ENCODE measurements at regions not wholly inside any gene's neighbourhood (a gene's known extent, or its start where the extent isn't known, plus 50 kb on each side); places are given as distances from the start of the nearest gene placed in this dataset.

DNA sequence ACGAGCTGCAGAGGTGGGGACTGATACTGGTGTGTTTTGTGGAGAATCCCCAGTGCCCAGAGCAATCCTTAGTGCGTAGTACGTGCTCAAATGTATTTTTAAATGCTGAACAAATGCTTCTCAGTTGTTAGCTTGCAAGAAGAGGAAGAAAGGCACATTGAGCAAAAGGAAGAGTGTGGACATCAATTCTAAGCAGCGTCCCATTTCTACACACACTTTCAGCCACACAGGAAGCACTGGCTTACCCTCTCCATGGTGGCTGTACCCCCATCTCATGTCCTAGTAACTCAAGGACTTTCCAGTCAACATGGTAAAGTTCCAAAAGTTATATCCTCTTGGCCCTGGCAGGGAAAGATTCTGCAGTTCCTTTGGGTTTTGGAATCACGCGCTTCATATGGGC, 98.8 kb upstream of the NXT1 start (continued):
- TF ChIP-seq HOXB5 (CRISPR knock-in tag; IDR thresholded peaks at IDR 0.05) = no peak
- TF ChIP-seq, protein P1, sequence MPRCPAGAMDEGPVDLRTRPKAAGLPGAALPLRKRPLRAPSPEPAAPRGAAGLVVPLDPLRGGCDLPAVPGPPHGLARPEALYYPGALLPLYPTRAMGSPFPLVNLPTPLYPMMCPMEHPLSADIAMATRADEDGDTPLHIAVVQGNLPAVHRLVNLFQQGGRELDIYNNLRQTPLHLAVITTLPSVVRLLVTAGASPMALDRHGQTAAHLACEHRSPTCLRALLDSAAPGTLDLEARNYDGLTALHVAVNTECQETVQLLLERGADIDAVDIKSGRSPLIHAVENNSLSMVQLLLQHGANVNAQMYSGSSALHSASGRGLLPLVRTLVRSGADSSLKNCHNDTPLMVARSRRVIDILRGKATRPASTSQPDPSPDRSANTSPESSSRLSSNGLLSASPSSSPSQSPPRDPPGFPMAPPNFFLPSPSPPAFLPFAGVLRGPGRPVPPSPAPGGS (IDR thresholded peaks at IDR 0.05) = no peak
- TF ChIP-seq RARB (CRISPR knock-in tag; IDR thresholded peaks at IDR 0.05) = no peak
- no peak for TF ChIP-seq CHD4 (IDR thresholded peaks at IDR 0.05; ENCODE audit: borderline replicate concordance)
- TF ChIP-seq RFX5 (IDR thresholded peaks at IDR 0.05) = no peak

DNA sequence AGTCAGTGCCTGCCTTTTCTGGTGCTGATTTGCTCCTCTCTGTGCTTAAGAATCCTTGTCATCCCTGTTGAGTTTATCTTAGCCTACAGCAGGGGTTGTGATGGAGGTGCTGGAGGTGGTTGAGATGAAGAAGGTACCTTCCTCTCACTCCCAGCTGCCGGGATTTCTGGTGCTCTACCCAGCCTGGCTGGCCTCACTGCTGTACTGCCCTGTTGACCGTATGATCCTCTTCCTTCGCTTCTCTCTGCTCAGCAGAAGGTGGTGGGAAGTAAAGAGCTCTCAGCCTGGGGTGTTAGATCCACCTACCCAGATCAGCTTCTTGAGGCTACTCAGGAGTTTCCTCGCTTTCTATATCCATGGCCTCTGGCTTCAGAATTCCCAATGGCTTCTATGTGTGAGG, 101.0 kb upstream of the NXT1 start:
- TF ChIP-seq MAZ (IDR thresholded peaks at IDR 0.05; ENCODE audit: borderline replicate concordance, low read depth, low read length) (no peak), RFX5 (IDR thresholded peaks at IDR 0.05) (no peak), NR3C1 (IDR thresholded peaks at IDR 0.05) (no peak), MYC (IDR thresholded peaks at IDR 0.05; ENCODE audit: borderline replicate concordance, low read length) (no peak)
- TF ChIP-seq, protein P2, sequence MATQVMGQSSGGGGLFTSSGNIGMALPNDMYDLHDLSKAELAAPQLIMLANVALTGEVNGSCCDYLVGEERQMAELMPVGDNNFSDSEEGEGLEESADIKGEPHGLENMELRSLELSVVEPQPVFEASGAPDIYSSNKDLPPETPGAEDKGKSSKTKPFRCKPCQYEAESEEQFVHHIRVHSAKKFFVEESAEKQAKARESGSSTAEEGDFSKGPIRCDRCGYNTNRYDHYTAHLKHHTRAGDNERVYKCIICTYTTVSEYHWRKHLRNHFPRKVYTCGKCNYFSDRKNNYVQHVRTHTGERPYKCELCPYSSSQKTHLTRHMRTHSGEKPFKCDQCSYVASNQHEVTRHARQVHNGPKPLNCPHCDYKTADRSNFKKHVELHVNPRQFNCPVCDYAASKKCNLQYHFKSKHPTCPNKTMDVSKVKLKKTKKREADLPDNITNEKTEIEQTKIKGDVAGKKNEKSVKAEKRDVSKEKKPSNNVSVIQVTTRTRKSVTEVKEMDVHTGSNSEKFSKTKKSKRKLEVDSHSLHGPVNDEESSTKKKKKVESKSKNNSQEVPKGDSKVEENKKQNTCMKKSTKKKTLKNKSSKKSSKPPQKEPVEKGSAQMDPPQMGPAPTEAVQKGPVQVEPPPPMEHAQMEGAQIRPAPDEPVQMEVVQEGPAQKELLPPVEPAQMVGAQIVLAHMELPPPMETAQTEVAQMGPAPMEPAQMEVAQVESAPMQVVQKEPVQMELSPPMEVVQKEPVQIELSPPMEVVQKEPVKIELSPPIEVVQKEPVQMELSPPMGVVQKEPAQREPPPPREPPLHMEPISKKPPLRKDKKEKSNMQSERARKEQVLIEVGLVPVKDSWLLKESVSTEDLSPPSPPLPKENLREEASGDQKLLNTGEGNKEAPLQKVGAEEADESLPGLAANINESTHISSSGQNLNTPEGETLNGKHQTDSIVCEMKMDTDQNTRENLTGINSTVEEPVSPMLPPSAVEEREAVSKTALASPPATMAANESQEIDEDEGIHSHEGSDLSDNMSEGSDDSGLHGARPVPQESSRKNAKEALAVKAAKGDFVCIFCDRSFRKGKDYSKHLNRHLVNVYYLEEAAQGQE (IDR thresholded peaks at IDR 0.05) = no peak
- no peak for DNase-seq (ENCODE audit: low read depth in 1 of 2, low spot score in 1 of 2)
- POLR2A ChIA-PET = no interaction called here
- 50% methylated on average over 4 of the region's 4 CpGs for WGBS (ENCODE audit: missing lambda C conversion rate)
- H3K4me2 ChIP-seq = no peak overlapping the region
- CTCF ChIA-PET = interaction anchor here (1.3 kb wide), 1 partner anchor 559 kb away, joined by 3 read pairs; no protein-coding TSS in a partner anchor
- no peak overlapping the region for H3K4me3 ChIP-seq
- ATAC-seq = no peak
- no peaks in the 10 kb centered on the region for H3K4me1 ChIP-seq
- H3K9me3 ChIP-seq = no peaks in the 10 kb centered on the region
- no peak for FAIRE-seq
- no peak overlapping the region for H3K27ac ChIP-seq

DNA sequence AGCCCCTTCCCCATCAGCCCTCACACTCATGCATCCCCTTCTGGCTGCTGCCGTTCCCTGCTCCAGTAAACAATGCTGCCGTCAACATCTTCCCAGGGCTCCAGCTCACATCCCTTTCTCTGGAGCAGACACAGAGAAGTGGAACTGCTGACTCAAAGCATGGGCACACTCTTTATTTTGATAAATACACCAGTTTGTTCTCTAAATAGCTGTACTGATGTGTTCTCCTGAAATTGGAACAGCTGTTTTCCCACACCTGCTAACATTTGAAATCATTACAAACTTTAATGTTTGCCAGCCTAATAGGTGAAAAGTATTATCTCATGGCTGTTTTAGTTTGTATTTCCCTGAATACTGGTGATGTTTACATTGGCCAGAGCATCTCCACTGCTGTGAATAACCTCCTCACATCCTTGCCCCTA, 102.1 kb upstream of the NXT1 start:
- Histone ChIP-seq H3K27ac (no peak overlapping the region), H3K4me1 (no peaks in the 10 kb centered on the region), H3K4me3 (no peak overlapping the region), H3K4me2 (no peak overlapping the region), H3K9me3 (no peaks in the 10 kb centered on the region)
- no peak for ATAC-seq
- DNase-seq (ENCODE audit: low read depth in 1 of 2, low spot score in 1 of 2) = no peak
- TF ChIP-seq, protein P3, sequence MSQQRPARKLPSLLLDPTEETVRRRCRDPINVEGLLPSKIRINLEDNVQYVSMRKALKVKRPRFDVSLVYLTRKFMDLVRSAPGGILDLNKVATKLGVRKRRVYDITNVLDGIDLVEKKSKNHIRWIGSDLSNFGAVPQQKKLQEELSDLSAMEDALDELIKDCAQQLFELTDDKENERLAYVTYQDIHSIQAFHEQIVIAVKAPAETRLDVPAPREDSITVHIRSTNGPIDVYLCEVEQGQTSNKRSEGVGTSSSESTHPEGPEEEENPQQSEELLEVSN (IDR thresholded peaks at IDR 0.05; ENCODE audit: borderline replicate concordance, low read depth) = no peak
- TF ChIP-seq EHF (CRISPR knock-in tag; IDR thresholded peaks at IDR 0.05) (no peak), RAD21 (conservative IDR thresholded peaks at IDR 0.05 in 1 of 2, IDR thresholded peaks at IDR 0.05 in 1 of 2) (no peak)
- TF ChIP-seq, protein P4, sequence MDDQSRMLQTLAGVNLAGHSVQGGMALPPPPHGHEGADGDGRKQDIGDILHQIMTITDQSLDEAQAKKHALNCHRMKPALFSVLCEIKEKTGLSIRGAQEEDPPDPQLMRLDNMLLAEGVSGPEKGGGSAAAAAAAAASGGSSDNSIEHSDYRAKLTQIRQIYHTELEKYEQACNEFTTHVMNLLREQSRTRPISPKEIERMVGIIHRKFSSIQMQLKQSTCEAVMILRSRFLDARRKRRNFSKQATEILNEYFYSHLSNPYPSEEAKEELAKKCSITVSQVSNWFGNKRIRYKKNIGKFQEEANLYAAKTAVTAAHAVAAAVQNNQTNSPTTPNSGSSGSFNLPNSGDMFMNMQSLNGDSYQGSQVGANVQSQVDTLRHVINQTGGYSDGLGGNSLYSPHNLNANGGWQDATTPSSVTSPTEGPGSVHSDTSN (IDR thresholded peaks at IDR 0.05) = no peak
- ChIA-PET CTCF (interaction anchor here (1.1 to 1.6 kb wide), 5 partner anchors 9 to 557 kb away, joined by 3 to 9 read pairs (median 3); no protein-coding TSS in a partner anchor), POLR2A (no interaction called here)
- WGBS (ENCODE audit: missing lambda C conversion rate) = 62% methylated on average over 2 of the region's 2 CpGs
- FAIRE-seq = no peak
